Breast epithelium (tissue), 3 donors: ENCODE measurements at regions not wholly inside any gene's neighbourhood (a gene's known extent, or its start where the extent isn't known, plus 50 kb on each side); places are given as distances from the start of the nearest gene placed in this dataset.

ENCODE experiments used
- POLR2A ChIP-seq: fragments of 450-650 bp; IDR thresholded peaks from one replicate; pipeline ENCODE4 v1.6.1; 2016; ENCODE audit warnings: antibody characterized with exemption, mild to moderate bottlenecking, moderate library complexity
- TF ChIP-seq, protein P1 (sequence below), 3 donors: fragments of 450-650 bp; IDR thresholded peaks; one replicate each; pipeline ENCODE4 v1.5.1; 2016 to 2017; ENCODE audit warnings: antibody characterized with exemption in 3 of 3, mild to moderate bottlenecking in 3 of 3, moderate library complexity in 3 of 3

DNA sequence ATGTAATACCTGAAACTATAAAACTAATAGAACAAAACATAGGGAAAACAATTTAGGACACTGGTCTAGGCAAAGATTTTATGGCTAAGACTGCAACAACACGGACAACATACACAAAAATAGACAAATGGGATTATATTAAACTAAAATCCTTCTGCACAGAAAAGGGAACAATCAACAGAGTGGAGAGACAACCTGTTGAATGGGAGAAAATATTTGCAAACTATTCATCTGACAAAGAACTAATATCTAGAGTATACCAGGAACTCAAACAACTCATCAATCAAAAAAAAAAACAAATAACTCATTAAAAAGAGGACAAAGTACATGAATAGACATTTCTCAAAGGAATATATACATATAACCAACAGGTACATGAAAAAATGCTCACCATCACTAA, 174.5 kb downstream of the FNDC1 start:
- TF ChIP-seq, protein P1, sequence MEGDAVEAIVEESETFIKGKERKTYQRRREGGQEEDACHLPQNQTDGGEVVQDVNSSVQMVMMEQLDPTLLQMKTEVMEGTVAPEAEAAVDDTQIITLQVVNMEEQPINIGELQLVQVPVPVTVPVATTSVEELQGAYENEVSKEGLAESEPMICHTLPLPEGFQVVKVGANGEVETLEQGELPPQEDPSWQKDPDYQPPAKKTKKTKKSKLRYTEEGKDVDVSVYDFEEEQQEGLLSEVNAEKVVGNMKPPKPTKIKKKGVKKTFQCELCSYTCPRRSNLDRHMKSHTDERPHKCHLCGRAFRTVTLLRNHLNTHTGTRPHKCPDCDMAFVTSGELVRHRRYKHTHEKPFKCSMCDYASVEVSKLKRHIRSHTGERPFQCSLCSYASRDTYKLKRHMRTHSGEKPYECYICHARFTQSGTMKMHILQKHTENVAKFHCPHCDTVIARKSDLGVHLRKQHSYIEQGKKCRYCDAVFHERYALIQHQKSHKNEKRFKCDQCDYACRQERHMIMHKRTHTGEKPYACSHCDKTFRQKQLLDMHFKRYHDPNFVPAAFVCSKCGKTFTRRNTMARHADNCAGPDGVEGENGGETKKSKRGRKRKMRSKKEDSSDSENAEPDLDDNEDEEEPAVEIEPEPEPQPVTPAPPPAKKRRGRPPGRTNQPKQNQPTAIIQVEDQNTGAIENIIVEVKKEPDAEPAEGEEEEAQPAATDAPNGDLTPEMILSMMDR (IDR thresholded peaks at IDR 0.05): no peak
- no peak for TF ChIP-seq POLR2A
